Stomach (tissue), 8 donors: ENCODE measurements at regions not wholly inside any gene's neighbourhood (a gene's known extent, or its start where the extent isn't known, plus 50 kb on each side); places are given as distances from the start of the nearest gene placed in this dataset.

Source experiments
- DNase-seq, 2 donors: peaks; one replicate each; pipeline versions ENCODE4 v3.0.0 to v3.0.0-alpha.2; 2013 to 2019
- H3K27ac ChIP-seq, 5 donors: fragments of 200-600 bp in 4 of 5; sonication (generic) in 4 of 5; one replicate each; pipeline ENCODE4 v1.5.1; 2013 to 2019; ENCODE audit warnings: mild to moderate bottlenecking in 1 of 5, moderate library complexity in 1 of 5
- H3K27me3 ChIP-seq, 3 donors: fragments of 200-600 bp; sonication (generic); one replicate each; pipeline ENCODE4 v1.5.1; 2017 to 2019; ENCODE audit warnings: mixed run types in 1 of 3
- H3K36me3 ChIP-seq, 4 donors: fragments of 200-600 bp; sonication (generic); 1 replicate in 3 of 4; 2 replicates in 1 of 4; pipeline ENCODE4 v1.5.1; 2016 to 2019
- H3K4me1 ChIP-seq, 4 donors: fragments of 200-600 bp; sonication (generic); one replicate each; pipeline ENCODE4 v1.5.1; 2016 to 2019
- H3K4me3 ChIP-seq, 4 donors: fragments of 200-600 bp; sonication (generic) in 3 of 4; one replicate each; pipeline ENCODE4 v1.5.1; 2016 to 2019; ENCODE audit warnings: mild to moderate bottlenecking in 1 of 4
- H3K9me3 ChIP-seq, 4 donors: fragments of 200-600 bp; sonication (generic); one replicate each; pipeline ENCODE4 v1.5.1; 2016 to 2019
- EP300 ChIP-seq: sonication (generic); formaldehyde crosslinking; IDR thresholded peaks from one replicate; pipeline ENCODE4 v1.6.1; 2017; ENCODE audit warnings: antibody characterized with exemption
- POLR2A ChIP-seq, 4 donors: fragments of 450-650 bp; IDR thresholded peaks; one replicate each; pipeline ENCODE4 v1.6.1; 2016; ENCODE audit warnings: antibody characterized with exemption in 4 of 4, control low read depth in 2 of 4, mild to moderate bottlenecking in 1 of 4, moderate library complexity in 1 of 4
- POLR2AphosphoS5 ChIP-seq, 3 donors: sonication (generic); formaldehyde crosslinking; IDR thresholded peaks; one replicate each; pipeline ENCODE4 v1.6.1; 2016; ENCODE audit warnings: antibody characterized with exemption in 3 of 3
- WGBS, 5 donors: extraction: QIAGEN DNeasy Blood & Tissue Kit in 3 of 5; methylation state at CpG; one replicate each; pipeline versions ENCODE4 v1.1.5 to v1.1.7; 2013 to 2018; 5-methylcytosine and 5-hydroxymethylcytosine counted together
- intact Hi-C: fragments of 100-400 bp; cut with DNase I; formaldehyde crosslinking; loops from one replicate; pipeline ENCODE4 v1.15.1; 2023; ENCODE audit warnings: low total_unique reads
- TF ChIP-seq, protein P1 (sequence below), 7 experiments: fragments of 450-650 bp in 4 of 7; fragments of 200-600 bp in 3 of 7; sonication (generic) in 3 of 7; IDR thresholded peaks; one replicate each; pipeline ENCODE4 v1.5.1; 2016 to 2019; ENCODE audit warnings: antibody characterized with exemption in 7 of 7, control low read depth in 2 of 7, mild to moderate bottlenecking in 1 of 7
- donor health status: healthy with polysubstance abuse.
- donor health status: Bipolar disorder and iron deficiency.
- donor health status: healthy.

DNA sequence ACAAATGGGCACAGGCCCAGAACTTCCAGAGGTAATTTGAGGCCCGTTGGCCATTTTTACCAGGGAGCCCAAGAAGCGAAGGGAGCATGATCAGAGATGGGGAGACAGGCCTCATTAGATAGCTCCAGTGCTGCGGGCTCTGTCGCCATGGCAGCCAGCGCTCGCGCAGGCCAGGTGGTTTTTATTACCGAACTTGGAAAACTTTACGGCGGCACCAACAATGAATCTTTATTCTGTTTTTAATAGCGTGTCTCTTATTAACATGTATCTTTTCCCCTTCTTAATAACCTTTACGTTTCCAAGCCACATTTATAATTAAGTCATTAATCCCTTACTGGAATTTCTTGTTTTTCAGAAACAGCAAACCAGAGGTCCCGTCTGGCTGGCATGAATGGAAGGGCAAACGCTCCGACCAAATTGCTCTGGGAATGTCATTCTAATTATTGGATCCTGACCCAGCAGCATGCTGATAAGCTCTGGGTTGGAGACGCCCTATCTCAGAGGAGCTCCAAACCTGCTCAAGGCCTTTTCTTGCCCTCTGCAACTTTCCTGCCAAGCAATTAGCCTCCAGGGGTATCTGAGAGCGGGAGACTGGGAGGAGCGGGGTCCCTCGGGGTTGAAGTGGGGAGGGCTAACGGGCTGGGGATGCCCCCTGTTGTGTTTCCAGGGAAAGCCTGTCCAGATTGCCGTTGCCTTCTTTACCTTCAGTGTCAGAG is 256.4 kb downstream of the TLE3 start:
- Histone ChIP-seq H3K36me3 (no peaks in the 10 kb centered on the region), H3K27me3 (no peaks in the 10 kb centered on the region), H3K4me1 (no peaks in the 10 kb centered on the region), H3K4me3 (no peak overlapping the region), H3K9me3 (no peaks in the 10 kb centered on the region), H3K27ac (no peak overlapping the region)
- TF ChIP-seq POLR2A (IDR thresholded peaks at IDR 0.05) (no peak), POLR2AphosphoS5 (IDR thresholded peaks at IDR 0.05) (no peak), EP300 (no peak)
- TF ChIP-seq, protein P1, sequence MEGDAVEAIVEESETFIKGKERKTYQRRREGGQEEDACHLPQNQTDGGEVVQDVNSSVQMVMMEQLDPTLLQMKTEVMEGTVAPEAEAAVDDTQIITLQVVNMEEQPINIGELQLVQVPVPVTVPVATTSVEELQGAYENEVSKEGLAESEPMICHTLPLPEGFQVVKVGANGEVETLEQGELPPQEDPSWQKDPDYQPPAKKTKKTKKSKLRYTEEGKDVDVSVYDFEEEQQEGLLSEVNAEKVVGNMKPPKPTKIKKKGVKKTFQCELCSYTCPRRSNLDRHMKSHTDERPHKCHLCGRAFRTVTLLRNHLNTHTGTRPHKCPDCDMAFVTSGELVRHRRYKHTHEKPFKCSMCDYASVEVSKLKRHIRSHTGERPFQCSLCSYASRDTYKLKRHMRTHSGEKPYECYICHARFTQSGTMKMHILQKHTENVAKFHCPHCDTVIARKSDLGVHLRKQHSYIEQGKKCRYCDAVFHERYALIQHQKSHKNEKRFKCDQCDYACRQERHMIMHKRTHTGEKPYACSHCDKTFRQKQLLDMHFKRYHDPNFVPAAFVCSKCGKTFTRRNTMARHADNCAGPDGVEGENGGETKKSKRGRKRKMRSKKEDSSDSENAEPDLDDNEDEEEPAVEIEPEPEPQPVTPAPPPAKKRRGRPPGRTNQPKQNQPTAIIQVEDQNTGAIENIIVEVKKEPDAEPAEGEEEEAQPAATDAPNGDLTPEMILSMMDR (IDR thresholded peaks at IDR 0.05) = no peak
- no peak for DNase-seq
- WGBS, 5 donors = 65 to 79% (median 67%) methylated on average over 21 of the region's 21 CpGs
- intact Hi-C loops = no loop called here

DNA sequence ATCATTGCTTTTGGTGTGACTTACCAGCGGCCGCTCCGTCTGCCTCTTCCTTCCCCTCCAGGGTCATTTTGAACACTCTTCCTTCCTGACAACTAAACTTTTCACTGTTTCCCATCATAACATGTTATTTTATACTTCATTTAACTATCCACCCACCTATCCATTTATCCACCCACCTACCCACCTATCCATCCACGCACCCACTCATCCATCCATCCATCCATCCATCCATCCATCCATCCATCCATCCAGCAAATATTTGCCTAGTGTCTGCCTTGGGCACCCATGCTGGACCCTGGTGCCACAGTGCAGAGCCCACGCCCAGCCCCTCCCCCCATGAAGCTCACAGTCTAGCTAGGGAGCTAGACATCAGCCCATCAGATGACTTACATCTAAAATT is 254.9 kb downstream of the TLE3 start:
- DNase-seq = no peak
- no peaks in the 10 kb centered on the region for H3K27me3 ChIP-seq
- TF ChIP-seq, protein P1 (IDR thresholded peaks at IDR 0.05) = no peak
- no peak for TF ChIP-seq EP300
- TF ChIP-seq POLR2AphosphoS5 (IDR thresholded peaks at IDR 0.05) = no peak
- TF ChIP-seq POLR2A (IDR thresholded peaks at IDR 0.05) = no peak
- no peaks in the 10 kb centered on the region for H3K4me1 ChIP-seq
- WGBS, 5 donors = 83 to 96% (median 88%) methylated on average over 5 of the region's 5 CpGs
- no peaks in the 10 kb centered on the region for H3K9me3 ChIP-seq
- no peak overlapping the region for H3K4me3 ChIP-seq
- intact Hi-C loops = no loop called here
- no peak overlapping the region for H3K27ac ChIP-seq
- no peaks in the 10 kb centered on the region for H3K36me3 ChIP-seq

DNA sequence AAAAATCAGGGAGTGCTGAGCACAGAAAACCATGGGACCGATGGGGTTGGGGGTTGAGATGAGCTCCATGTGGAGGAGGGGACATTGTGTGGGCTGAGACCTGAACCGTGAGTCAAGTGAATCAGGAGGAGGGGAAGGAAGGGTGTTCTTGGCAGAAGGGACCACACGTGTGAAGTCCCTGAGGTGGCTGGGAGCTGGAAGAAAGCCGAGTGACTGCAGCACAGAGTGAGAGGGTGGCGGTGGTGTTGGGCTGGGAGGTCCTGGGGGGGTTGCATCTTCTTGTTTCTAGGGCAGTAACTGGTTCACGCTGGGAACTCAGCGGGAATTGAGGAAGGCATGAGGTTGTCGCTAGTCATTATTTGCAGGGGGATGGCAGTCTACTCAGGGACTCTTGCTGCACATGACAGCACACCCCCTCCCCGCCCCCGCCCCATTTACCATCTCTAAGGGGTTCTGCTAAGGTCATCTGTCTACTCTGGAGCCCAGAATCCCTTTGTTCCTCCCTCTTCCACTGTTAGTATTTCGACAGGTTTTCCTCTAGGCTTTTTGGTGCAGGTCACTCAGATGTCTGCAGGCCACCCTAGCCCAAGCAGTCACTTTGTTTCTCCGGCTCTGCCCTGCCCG is 254.3 kb downstream of the TLE3 start:
- no peaks in the 10 kb centered on the region for H3K27me3 ChIP-seq
- intact Hi-C loops = no loop called here
- H3K9me3 ChIP-seq = no peaks in the 10 kb centered on the region
- no peak for DNase-seq
- no peaks in the 10 kb centered on the region for H3K4me1 ChIP-seq
- H3K4me3 ChIP-seq = no peak overlapping the region
- TF ChIP-seq POLR2A (IDR thresholded peaks at IDR 0.05) (no peak), EP300 (no peak), POLR2AphosphoS5 (IDR thresholded peaks at IDR 0.05) (no peak)
- TF ChIP-seq, protein P1 (IDR thresholded peaks at IDR 0.05) = no peak
- no peak overlapping the region for H3K27ac ChIP-seq
- no peaks in the 10 kb centered on the region for H3K36me3 ChIP-seq
- 69 to 84% (median 78%) methylated on average over 13 of the region's 13 CpGs for WGBS, 5 donors

DNA sequence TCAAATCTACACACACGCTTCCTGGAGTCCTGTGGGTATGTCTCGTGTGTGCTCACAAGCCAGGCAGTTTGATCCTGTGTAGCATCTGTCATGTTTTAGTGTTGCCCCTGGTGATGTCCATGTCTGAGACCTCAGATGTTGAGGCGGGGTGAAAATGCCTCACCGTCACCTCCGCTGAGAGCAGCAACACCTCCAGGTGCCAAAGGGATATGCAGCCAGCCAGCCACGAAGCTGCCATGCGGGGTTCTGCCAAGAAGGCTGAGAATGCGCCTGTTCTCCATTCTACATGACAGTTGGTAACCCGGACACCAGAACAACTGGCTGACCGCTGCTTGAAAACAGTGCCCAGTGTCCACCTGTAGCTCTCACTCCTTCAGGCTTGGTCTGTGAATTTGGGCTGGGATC is 253.8 kb downstream of the TLE3 start:
- H3K4me1 ChIP-seq = no peaks in the 10 kb centered on the region
- no peak overlapping the region for H3K4me3 ChIP-seq
- no peak overlapping the region for H3K27ac ChIP-seq
- 71 to 93% (median 81%) methylated on average over 5 to 10 of the region's 10 CpGs for WGBS, 5 donors
- DNase-seq = no peak
- H3K9me3 ChIP-seq = no peaks in the 10 kb centered on the region
- TF ChIP-seq POLR2AphosphoS5 (IDR thresholded peaks at IDR 0.05) (no peak), EP300 (no peak), POLR2A (IDR thresholded peaks at IDR 0.05) (no peak)
- TF ChIP-seq, protein P1 (IDR thresholded peaks at IDR 0.05) = no peak
- intact Hi-C loops = no loop called here
- no peaks in the 10 kb centered on the region for H3K27me3 ChIP-seq
- H3K36me3 ChIP-seq = no peaks in the 10 kb centered on the region
